ENCODE measurements at regions not wholly inside any gene's neighbourhood (a gene's known extent, or its start where the extent isn't known, plus 50 kb on each side); places are given as distances from the start of the nearest gene placed in this dataset.
A peak's percentile ranks its signal among the peaks of the same experiment; 100 is the strongest.

- no peak for DNase-seq (ENCODE audit: low read depth)
- TF ChIP-seq CTCF (IDR thresholded peaks at IDR 0.05; ENCODE audit: insufficient read depth, low read length), result no peak
- H3K4me3 ChIP-seq (ENCODE audit: low read depth, low read length), result no peak overlapping the region
These were observed 62.6 kb downstream of the DUSP6 start for GRCh38 chr12:89289720-89290119.

GRCh38 chr12:89288959-89289358 lies 63.3 kb downstream of the DUSP6 start:
- TF ChIP-seq CTCF (IDR thresholded peaks at IDR 0.05; ENCODE audit: insufficient read depth, low read length), result no peak
- no peak for DNase-seq (ENCODE audit: low read depth)
- H3K4me3 ChIP-seq (ENCODE audit: low read depth, low read length), result no peak overlapping the region

- DNase-seq (ENCODE audit: low read depth), result no peak
- H3K4me3 ChIP-seq (ENCODE audit: low read depth, low read length), result no peak overlapping the region
- no peak for TF ChIP-seq CTCF (IDR thresholded peaks at IDR 0.05; ENCODE audit: insufficient read depth, low read length)
These were observed 65.8 kb downstream of the DUSP6 start for GRCh38 chr12:89286501-89286900.

GRCh38 chr12:89281539-89281867 lies 70.8 kb downstream of the DUSP6 start:
- DNase-seq (ENCODE audit: low read depth), result peak; percentile 18
- no peak for TF ChIP-seq CTCF (IDR thresholded peaks at IDR 0.05; ENCODE audit: insufficient read depth, low read length)
- H3K4me3 ChIP-seq (ENCODE audit: low read depth, low read length), result no peak overlapping the region

- TF ChIP-seq CTCF (IDR thresholded peaks at IDR 0.05; ENCODE audit: insufficient read depth, low read length), result no peak
- H3K4me3 ChIP-seq (ENCODE audit: low read depth, low read length), result no peak overlapping the region
- peak; percentile 3 for DNase-seq (ENCODE audit: low read depth)
These were observed 71.3 kb downstream of the DUSP6 start for GRCh38 chr12:89280833-89281538.

- DNase-seq (ENCODE audit: low read depth), result no peak
- TF ChIP-seq CTCF (IDR thresholded peaks at IDR 0.05; ENCODE audit: insufficient read depth, low read length), result no peak
These were observed 72.8 kb downstream of the DUSP6 start for GRCh38 chr12:89279499-89279898.

GRCh38 chr12:89278862-89279261 lies 73.4 kb downstream of the DUSP6 start:
- TF ChIP-seq CTCF (IDR thresholded peaks at IDR 0.05; ENCODE audit: insufficient read depth, low read length), result no peak
- H3K4me3 ChIP-seq (ENCODE audit: low read depth, low read length), result no peak overlapping the region
- DNase-seq (ENCODE audit: low read depth), result no peak

More at GRCh38 chr12:89279499-89279898, 72.8 kb downstream of the DUSP6 start:
- H3K4me3 ChIP-seq (ENCODE audit: low read depth, low read length), result no peak overlapping the region
